ENCODE measurements at regions not wholly inside any gene's neighbourhood (a gene's known extent, or its start where the extent isn't known, plus 50 kb on each side); places are given as distances from the start of the nearest gene placed in this dataset.

GRCh38 chr11:106344394-106344793 lies 266.9 kb downstream of the AASDHPPT start:
- WGBS (ENCODE audit: insufficient coverage), result 92% methylated on average over 2 of the region's 2 CpGs

GRCh38 chr11:106344966-106345365 lies 267.5 kb downstream of the AASDHPPT start:
- no peak for DNase-seq
- no peak overlapping the region for H3K9ac ChIP-seq (ENCODE audit: insufficient read depth, low read length, poor library complexity, severe bottlenecking)
- no peaks in the 10 kb centered on the region for H3K4me1 ChIP-seq (ENCODE audit: control insufficient read depth in 1 of 2, insufficient read depth in 2 of 2, low read length in 2 of 2)
- H3K9me3 Mint-ChIP-seq, result peaks cover 0 to 8% (median 4%) of the 10 kb centered on the region in 7 donors
- H4K20me1 ChIP-seq (ENCODE audit: insufficient read depth, low read length), result no peaks in the 10 kb centered on the region
- H3K36me3 ChIP-seq (replicated peaks in 1 of 2; ENCODE audit: control insufficient read depth in 1 of 2, insufficient read depth in 2 of 2, low read length in 2 of 2), result no peaks in the 10 kb centered on the region
- H3K4me3 ChIP-seq (replicated peaks in 1 of 3; ENCODE audit: low read depth in 2 of 3, low read length in 3 of 3), result no peak overlapping the region
- no peak overlapping the region for H3K27ac Mint-ChIP-seq
- no CpG with 5 or more reads among the region's 1 CpG for WGBS (ENCODE audit: insufficient coverage)
- H3K79me2 ChIP-seq (ENCODE audit: insufficient read depth, low read length), result no peaks in the 10 kb centered on the region
- no peak overlapping the region for H3K27ac ChIP-seq (ENCODE audit: low read depth in 1 of 2, low read length in 2 of 2)
- no peak overlapping the region for H3K4me3 Mint-ChIP-seq
- H3K4me1 Mint-ChIP-seq, result no peaks in the 10 kb centered on the region
- H2AFZ ChIP-seq (ENCODE audit: insufficient read depth, low read depth, low read length, poor library complexity, severe bottlenecking), result no peak overlapping the region
- no peaks in the 10 kb centered on the region for H3K36me3 Mint-ChIP-seq
- intact Hi-C loops (cut with micrococcal nuclease), result no loop called here
- H3K27me3 Mint-ChIP-seq (ENCODE audit: low read depth in 3 of 3), result no peaks in the 10 kb centered on the region
- no peaks in the 10 kb centered on the region for H3K27me3 ChIP-seq (ENCODE audit: control insufficient read depth in 2 of 2, insufficient read depth in 2 of 2, low read length in 2 of 2)
- peaks cover 0 to 6% of the 10 kb centered on the region in 2 donors for H3K9me3 ChIP-seq (replicated peaks in 1 of 2; ENCODE audit: control insufficient read depth in 1 of 2, insufficient read depth in 1 of 2, low read length in 2 of 2)
- no peak overlapping the region for H3K4me2 ChIP-seq (replicated peaks; ENCODE audit: extremely low read depth, low read length, poor library complexity, severe bottlenecking)
- no peak for TF ChIP-seq CTCF (IDR thresholded peaks at IDR 0.05)

More at GRCh38 chr11:106344394-106344793, 266.9 kb downstream of the AASDHPPT start:
- H3K27ac ChIP-seq (ENCODE audit: low read depth in 1 of 2, low read length in 2 of 2), result no peak overlapping the region
- no peaks in the 10 kb centered on the region for H3K36me3 ChIP-seq (replicated peaks in 1 of 2; ENCODE audit: control insufficient read depth in 1 of 2, insufficient read depth in 2 of 2, low read length in 2 of 2)
- no peak overlapping the region for H3K4me3 ChIP-seq (replicated peaks in 1 of 3; ENCODE audit: low read depth in 2 of 3, low read length in 3 of 3)
- no peaks in the 10 kb centered on the region for H3K27me3 ChIP-seq (ENCODE audit: control insufficient read depth in 2 of 2, insufficient read depth in 2 of 2, low read length in 2 of 2)
- no peak overlapping the region for H2AFZ ChIP-seq (ENCODE audit: insufficient read depth, low read depth, low read length, poor library complexity, severe bottlenecking)
- H3K27me3 Mint-ChIP-seq (ENCODE audit: low read depth in 3 of 3), result no peaks in the 10 kb centered on the region
- H3K9me3 ChIP-seq (replicated peaks in 1 of 2; ENCODE audit: control insufficient read depth in 1 of 2, insufficient read depth in 1 of 2, low read length in 2 of 2), result peaks cover 0 to 6% of the 10 kb centered on the region in 2 donors
- H3K4me1 Mint-ChIP-seq, result no peaks in the 10 kb centered on the region
- no peak for DNase-seq
- no peaks in the 10 kb centered on the region for H3K36me3 Mint-ChIP-seq
- H3K27ac Mint-ChIP-seq, result no peak overlapping the region
- intact Hi-C loops (cut with micrococcal nuclease), result no loop called here
- H3K4me2 ChIP-seq (replicated peaks; ENCODE audit: extremely low read depth, low read length, poor library complexity, severe bottlenecking), result no peak overlapping the region
- no peaks in the 10 kb centered on the region for H3K4me1 ChIP-seq (ENCODE audit: control insufficient read depth in 1 of 2, insufficient read depth in 2 of 2, low read length in 2 of 2)
- H3K4me3 Mint-ChIP-seq, result peak overlapping the region in 1 of 2 donors; percentile 6
- H4K20me1 ChIP-seq (ENCODE audit: insufficient read depth, low read length), result no peaks in the 10 kb centered on the region
- H3K9ac ChIP-seq (ENCODE audit: insufficient read depth, low read length, poor library complexity, severe bottlenecking), result no peak overlapping the region
- no peaks in the 10 kb centered on the region for H3K79me2 ChIP-seq (ENCODE audit: insufficient read depth, low read length)
- H3K9me3 Mint-ChIP-seq, result peaks cover 0 to 4% (median 2%) of the 10 kb centered on the region in 7 donors
- no peak for TF ChIP-seq CTCF (IDR thresholded peaks at IDR 0.05)
